H1 (cell line): ENCODE measurements at regions not wholly inside any gene's neighbourhood (a gene's known extent, or its start where the extent isn't known, plus 50 kb on each side); places are given as distances from the start of the nearest gene placed in this dataset.

Experiments
- CTCF ChIA-PET: fragments of 300-600 bp; sonication (Branson Sonifier 250); formaldehyde crosslinking; loops from one replicate; lab custom pipeline; 2021; ENCODE audit not compliant: partially characterized antibody; lab: Charles Lee
- POLR2A ChIA-PET: fragments of 300-600 bp; sonication (Branson Sonifier 250); formaldehyde crosslinking; loops from one replicate; lab custom pipeline; 2021; ENCODE audit warnings: inconsistent platforms; ENCODE audit not compliant: partially characterized antibody; lab: Charles Lee
- DNase-seq, 2 experiments: peaks; one replicate each; pipeline versions ENCODE4 v3.0.0 to v3.0.0-alpha.2; 2010 to 2022; ENCODE audit warnings: low spot score in 2 of 2, low read depth in 1 of 2, mixed read lengths in 1 of 2
- FAIRE-seq: peaks from 2 replicates; lab custom pipeline; 2011; peaks lifted over from hg19 to GRCh38; lab: Jason Lieb, UNC
- H2AFZ ChIP-seq: 2 replicates; pipeline ENCODE4 v1.8.1; 2012; ENCODE audit warnings: low read length, inconsistent platforms
- H2AK5ac ChIP-seq: 2 replicates; pipeline ENCODE4 v1.6.1; 2013; ENCODE audit warnings: low read depth, low read length
- H2BK120ac ChIP-seq: replicated peaks from 2 replicates; pipeline ENCODE3; 2013; ENCODE audit warnings: low read depth, low read length, inconsistent platforms
- H2BK12ac ChIP-seq: 2 replicates; pipeline ENCODE4 v1.6.1; 2013; ENCODE audit warnings: low read depth, low read length
- H2BK15ac ChIP-seq: 2 replicates; pipeline ENCODE4 v1.6.1; 2013; ENCODE audit warnings: low read length
- H2BK20ac ChIP-seq: 2 replicates; pipeline ENCODE4 v1.6.1; 2013; ENCODE audit warnings: low read length
- H2BK5ac ChIP-seq: 2 replicates; pipeline ENCODE4 v1.6.1; 2013; ENCODE audit warnings: low read depth, low read length
- H3K14ac ChIP-seq: 2 replicates; pipeline ENCODE4 v1.6.1; 2013; ENCODE audit warnings: inconsistent platforms; ENCODE audit not compliant: insufficient read length
- H3K18ac ChIP-seq: 2 replicates; pipeline ENCODE4 v1.6.1; 2013; ENCODE audit warnings: low read length; ENCODE audit errors: extremely low read depth
- H3K23ac ChIP-seq: 2 replicates; pipeline ENCODE4 v1.6.1; 2013; ENCODE audit warnings: inconsistent platforms; ENCODE audit not compliant: insufficient read length
- H3K23me2 ChIP-seq: 2 replicates; pipeline ENCODE4 v1.6.1; 2013; ENCODE audit warnings: low read depth, low read length
- H3K27ac ChIP-seq: 2 replicates; pipeline ENCODE4 v1.6.1; 2011; ENCODE audit warnings: low read depth, low read length, inconsistent platforms
- H3K27me3 ChIP-seq, 4 experiments: replicated peaks in 1 of 4; 1 replicate in 1 of 4; 2 replicates in 3 of 4; pipeline versions ENCODE4 v1.6.1 to v1.8.1; 2011 to 2013; ENCODE audit warnings: low read length in 3 of 4, mild to moderate bottlenecking in 3 of 4, inconsistent platforms in 2 of 4, mixed read lengths in 2 of 4, moderate library complexity in 1 of 4; ENCODE audit not compliant: control insufficient read depth in 3 of 4, insufficient read depth in 3 of 4; ENCODE audit errors: extremely low read depth in 1 of 4
- H3K36me3 ChIP-seq, 4 experiments: 2 replicates each; pipeline versions ENCODE4 v1.6.1 to v1.8.1; 2011 to 2013; ENCODE audit warnings: mild to moderate bottlenecking in 4 of 4, low read length in 3 of 4, moderate library complexity in 2 of 4, control low read depth in 1 of 4, inconsistent platforms in 1 of 4; ENCODE audit not compliant: insufficient read depth in 4 of 4, control insufficient read depth in 2 of 4
- H3K4ac ChIP-seq: replicated peaks from 2 replicates; pipeline ENCODE3; 2013; ENCODE audit warnings: low read length, low read depth, mixed read lengths, inconsistent platforms; ENCODE audit not compliant: insufficient read length
- H3K4me1 ChIP-seq, 4 experiments: replicated peaks in 1 of 4; 1 replicate in 1 of 4; 2 replicates in 3 of 4; pipeline versions ENCODE4 v1.6.1 to v1.8.1; 2011 to 2013; ENCODE audit warnings: low read length in 3 of 4, inconsistent platforms in 2 of 4, mixed read lengths in 1 of 4; ENCODE audit not compliant: insufficient read depth in 4 of 4, control insufficient read depth in 3 of 4
- H3K4me2 ChIP-seq, 2 experiments: 2 replicates each; pipeline versions ENCODE4 v1.6.1 to v1.8.1; 2011 to 2013; ENCODE audit warnings: low read depth in 2 of 2, low read length in 2 of 2, control low read depth in 1 of 2, inconsistent platforms in 1 of 2, mild to moderate bottlenecking in 1 of 2; ENCODE audit not compliant: insufficient read depth in 1 of 2
- H3K4me3 ChIP-seq, 4 experiments: fragments of 200-600, 300-600 bp in 1 of 4; sonication (generic), shearing (Covaris generic), sonication (Bioruptor Twin) in 1 of 4; 2 replicates each; pipeline versions ENCODE4 v1.5.1 to v1.8.1; 2011 to 2016; ENCODE audit warnings: low read length in 4 of 4, low read depth in 3 of 4, control low read depth in 2 of 4, inconsistent platforms in 2 of 4, mild to moderate bottlenecking in 2 of 4, mixed read lengths in 1 of 4, moderate library complexity in 1 of 4; ENCODE audit not compliant: insufficient read depth in 2 of 4; ENCODE audit errors: extremely low read depth in 1 of 4
- H3K56ac ChIP-seq: replicated peaks from 2 replicates; pipeline ENCODE3; 2013; ENCODE audit warnings: low read depth, mild to moderate bottlenecking, mixed read lengths, low read length, inconsistent platforms; ENCODE audit not compliant: insufficient read length
- H3K79me1 ChIP-seq: 2 replicates; pipeline ENCODE4 v1.6.1; 2013; ENCODE audit warnings: low read depth, low read length, control low read depth
- H3K79me2 ChIP-seq, 2 experiments: 2 replicates each; pipeline versions ENCODE4 v1.6.1 to v1.8.1; 2012 to 2013; ENCODE audit warnings: low read length in 2 of 2, mild to moderate bottlenecking in 2 of 2, inconsistent platforms in 1 of 2; ENCODE audit not compliant: insufficient read depth in 2 of 2, control insufficient read depth in 1 of 2
- H3K9ac ChIP-seq, 4 experiments: replicated peaks in 1 of 4; 1 replicate in 1 of 4; 2 replicates in 3 of 4; pipeline versions ENCODE4 v1.6.1 to v1.8.1; 2011 to 2013; ENCODE audit warnings: low read depth in 3 of 4, low read length in 3 of 4, control low read depth in 2 of 4, mild to moderate bottlenecking in 2 of 4, moderate library complexity in 2 of 4, inconsistent platforms in 1 of 4; ENCODE audit errors: extremely low read depth in 1 of 4
- H3K9me3 ChIP-seq, 2 experiments: 2 replicates each; pipeline versions ENCODE4 v1.6.1 to v1.8.1; 2012 to 2013; ENCODE audit warnings: mild to moderate bottlenecking in 2 of 2, moderate library complexity in 2 of 2, control low read depth in 1 of 2, inconsistent platforms in 1 of 2, low read depth in 1 of 2, low read length in 1 of 2, mixed read lengths in 1 of 2; ENCODE audit not compliant: insufficient read depth in 2 of 2
- H4K20me1 ChIP-seq, 2 experiments: replicated peaks in 1 of 2; 2 replicates each; pipeline versions ENCODE3 to v1.8.1; 2011 to 2013; ENCODE audit warnings: inconsistent platforms in 2 of 2, low read length in 2 of 2, mild to moderate bottlenecking in 1 of 2; ENCODE audit not compliant: insufficient read depth in 2 of 2, control insufficient read depth in 1 of 2
- H4K5ac ChIP-seq: 2 replicates; pipeline ENCODE4 v1.6.1; 2013; ENCODE audit warnings: low read length, low read depth, mixed read lengths, inconsistent platforms; ENCODE audit not compliant: insufficient read length
- H4K8ac ChIP-seq: 2 replicates; pipeline ENCODE4 v1.8.0; 2013; ENCODE audit warnings: mild to moderate bottlenecking, moderate library complexity, low read length, inconsistent platforms; ENCODE audit not compliant: insufficient read depth; ENCODE audit errors: extremely low read depth
- H4K91ac ChIP-seq: replicated peaks from 2 replicates; pipeline ENCODE3; 2013; ENCODE audit warnings: low read length, mixed read lengths, inconsistent platforms; ENCODE audit not compliant: insufficient read length
- CHD1 ChIP-seq: IDR thresholded peaks from 2 replicates; pipeline ENCODE4 v1.6.1; 2012; ENCODE audit warnings: low read depth, low read length, improper control_type of control experiment
- EZH2 ChIP-seq: fragments of 200-600 bp; sonication (generic); IDR thresholded peaks from 2 replicates; pipeline ENCODE4 v1.7.1; 2012; ENCODE audit warnings: low read depth, mild to moderate bottlenecking, moderate library complexity, low read length, inconsistent platforms; ENCODE audit not compliant: severe bottlenecking
- JUND ChIP-seq: IDR thresholded peaks from 2 replicates; pipeline ENCODE4 v1.6.1; 2011; ENCODE audit warnings: mild to moderate bottlenecking, improper control_type of control experiment, low read length
- SUZ12 ChIP-seq: fragments of 200-600 bp; sonication (generic); IDR thresholded peaks from 2 replicates; pipeline ENCODE4 v1.6.1; 2012; ENCODE audit warnings: mild to moderate bottlenecking, inconsistent platforms, low read length, moderate library complexity, mixed read lengths
- WGBS, 2 experiments: shearing (Covaris generic) in 1 of 2; methylation state at CpG; one replicate each; pipeline versions ENCODE4 v1.1.6 to v1.1.7; 2013 to 2015; ENCODE audit warnings: low lambda C conversion rate in 2 of 2, mixed read lengths in 2 of 2, inconsistent platforms in 1 of 2, low coverage in 1 of 2, missing lambda C conversion rate in 1 of 2; ENCODE audit not compliant: insufficient replicate concordance in 2 of 2, insufficient coverage in 1 of 2, insufficient read length in 1 of 2; ENCODE audit errors: extremely low coverage in 1 of 2, missing lambda C conversion rate in 1 of 2; 5-methylcytosine and 5-hydroxymethylcytosine counted together
- TF ChIP-seq, protein P1 (sequence below): IDR thresholded peaks from 2 replicates; pipeline ENCODE4 v1.6.1; 2011; ENCODE audit warnings: low read length, improper control_type of control experiment

DNA sequence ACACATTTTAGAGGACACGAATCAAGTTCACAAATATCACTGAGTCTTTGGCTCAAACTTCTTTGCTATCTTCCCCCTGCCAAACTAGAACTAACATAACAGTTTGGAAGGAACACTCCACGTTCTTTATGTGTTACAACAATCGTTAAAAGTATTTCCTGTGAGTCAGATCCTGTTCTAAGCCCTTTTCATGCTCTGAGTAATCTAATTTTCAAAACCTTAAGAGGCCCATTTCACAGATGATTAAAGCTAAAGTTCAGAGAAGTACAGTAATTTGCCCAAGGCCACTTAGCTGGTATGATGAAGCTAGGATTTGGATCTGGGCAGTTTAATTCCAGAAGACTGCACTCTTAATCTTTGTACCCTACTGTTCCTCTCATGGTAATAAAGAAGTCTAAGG is 854.4 kb upstream of the INTU start:
- Histone ChIP-seq H2BK20ac (no peak overlapping the region), H3K23me2 (no peaks in the 10 kb centered on the region), H2BK12ac (no peak overlapping the region), H4K8ac (no peak overlapping the region), H3K79me2 (no peaks in the 10 kb centered on the region), H3K4me3 (no peak overlapping the region), H2BK5ac (no peak overlapping the region), H3K9ac (no peak overlapping the region), H3K56ac (no peak overlapping the region), H2AK5ac (no peak overlapping the region), H3K27me3 (no peaks in the 10 kb centered on the region), H3K14ac (no peak overlapping the region), H3K9me3 (no peaks in the 10 kb centered on the region), H2BK15ac (no peak overlapping the region), H3K4ac (no peak overlapping the region), H3K4me1 (no peaks in the 10 kb centered on the region), H3K27ac (no peak overlapping the region), H4K5ac (no peak overlapping the region), H2AFZ (no peak overlapping the region), H3K4me2 (no peak overlapping the region), H3K23ac (no peak overlapping the region), H3K79me1 (no peaks in the 10 kb centered on the region), H2BK120ac (no peak overlapping the region), H4K20me1 (no peaks in the 10 kb centered on the region), H4K91ac (no peak overlapping the region), H3K18ac (no peak overlapping the region), H3K36me3 (no peaks in the 10 kb centered on the region)
- TF ChIP-seq CHD1: no peak
- TF ChIP-seq EZH2: no peak
- TF ChIP-seq, protein P1, sequence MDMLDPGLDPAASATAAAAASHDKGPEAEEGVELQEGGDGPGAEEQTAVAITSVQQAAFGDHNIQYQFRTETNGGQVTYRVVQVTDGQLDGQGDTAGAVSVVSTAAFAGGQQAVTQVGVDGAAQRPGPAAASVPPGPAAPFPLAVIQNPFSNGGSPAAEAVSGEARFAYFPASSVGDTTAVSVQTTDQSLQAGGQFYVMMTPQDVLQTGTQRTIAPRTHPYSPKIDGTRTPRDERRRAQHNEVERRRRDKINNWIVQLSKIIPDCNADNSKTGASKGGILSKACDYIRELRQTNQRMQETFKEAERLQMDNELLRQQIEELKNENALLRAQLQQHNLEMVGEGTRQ: no peak
- no peak for TF ChIP-seq JUND
- no peak for TF ChIP-seq SUZ12
- FAIRE-seq (no peak), DNase-seq (no peak)
- ChIA-PET CTCF (interaction anchor here (1.0 kb wide), 1 partner anchor 13 kb away, joined by 3 read pairs; no protein-coding TSS in a partner anchor), POLR2A (no interaction called here)
- WGBS, 2 experiments: 87% methylated on average over 3 of the region's 3 CpGs; no CpG with 5 or more reads in 1 of the 2 experiments
